B cell (primary cell): ENCODE measurements at regions not wholly inside any gene's neighbourhood (a gene's known extent, or its start where the extent isn't known, plus 50 kb on each side); places are given as distances from the start of the nearest gene placed in this dataset.

ENCODE experiments used
- ATAC-seq: fragments of 200-7000 bp; cut with Tn5 transposase; one replicate; pipeline ENCODE4 v1.10.0; 2021; ENCODE audit warnings: low read depth, mild to moderate bottlenecking, moderate number of reproducible peaks, moderate library complexity
- CTCF ChIA-PET: fragments of 350-600 bp; sonication (Branson Sonifier 250); formaldehyde crosslinking; loops from one replicate; lab custom pipeline; 2021; ENCODE audit warnings: antibody characterized with exemption, inconsistent platforms; lab: Charles Lee
- POLR2A ChIA-PET: fragments of 350-600 bp; sonication (Branson Sonifier 250); formaldehyde crosslinking; loops from one replicate; lab custom pipeline; 2021; ENCODE audit warnings: antibody characterized with exemption; lab: Charles Lee
- DNase-seq: peaks from one replicate; pipeline ENCODE4 v3.0.0; 2013
- H2AFZ ChIP-seq: 2 replicates; pipeline ENCODE4 v1.6.1; 2012; ENCODE audit warnings: mild to moderate bottlenecking, low read depth, low read length; ENCODE audit not compliant: insufficient read depth, poor library complexity, severe bottlenecking
- H3K27ac ChIP-seq, 2 donors: 1 replicate in 1 of 2; 2 replicates in 1 of 2; pipeline ENCODE4 v1.5.1; 2012 to 2013; ENCODE audit warnings: low read length in 2 of 2, mild to moderate bottlenecking in 2 of 2, moderate library complexity in 1 of 2
- H3K27me3 ChIP-seq, 4 experiments: fragments of 200-600 bp in 1 of 4; sonication (generic) in 1 of 4; replicated peaks in 1 of 4; 1 replicate in 2 of 4; 2 replicates in 2 of 4; pipeline versions ENCODE4 v1.6.1 to v1.7.0; 2013 to 2016; ENCODE audit warnings: low read length in 3 of 4, mild to moderate bottlenecking in 2 of 4, mixed read lengths in 1 of 4, moderate library complexity in 1 of 4; ENCODE audit not compliant: insufficient read depth in 4 of 4, control insufficient read depth in 3 of 4; ENCODE audit errors: control extremely low read depth in 1 of 4
- H3K36me3 ChIP-seq, 2 experiments: replicated peaks in 1 of 2; 1 replicate in 1 of 2; 2 replicates in 1 of 2; pipeline versions ENCODE4 v1.6.1 to v1.7.1; 2013; ENCODE audit warnings: low read length in 1 of 2; ENCODE audit not compliant: insufficient read depth in 2 of 2, control insufficient read depth in 1 of 2; ENCODE audit errors: control extremely low read depth in 1 of 2, extremely low read depth in 1 of 2
- H3K4me1 ChIP-seq, 2 donors: fragments of 200-600 bp in 1 of 2; sonication (generic) in 1 of 2; 1 replicate in 1 of 2; 2 replicates in 1 of 2; pipeline versions ENCODE4 v1.5.1 to v1.6.1; 2013 to 2017; ENCODE audit warnings: low read length in 2 of 2; ENCODE audit not compliant: control insufficient read depth in 2 of 2, insufficient read depth in 2 of 2
- H3K4me2 ChIP-seq: replicated peaks from 2 replicates; pipeline ENCODE3; 2012; ENCODE audit warnings: mild to moderate bottlenecking, low read depth, low read length; ENCODE audit not compliant: poor library complexity, severe bottlenecking
- H3K4me3 ChIP-seq, 5 experiments: fragments of 200-600 bp in 1 of 5; sonication (generic) in 1 of 5; 1 replicate in 3 of 5; 2 replicates in 2 of 5; pipeline versions ENCODE4 v1.5.1 to v1.7.0; 2011 to 2016; ENCODE audit warnings: low read length in 4 of 5, mild to moderate bottlenecking in 4 of 5, low read depth in 2 of 5, control low read depth in 1 of 5, moderate library complexity in 1 of 5; ENCODE audit not compliant: insufficient read depth in 1 of 5; ENCODE audit errors: control extremely low read depth in 1 of 5, extremely low read depth in 1 of 5
- H3K79me2 ChIP-seq: fragments of 200-600 bp; sonication (generic); one replicate; pipeline ENCODE4 v1.6.0; 2016; ENCODE audit warnings: low read length; ENCODE audit not compliant: control insufficient read depth, insufficient read depth
- H3K9ac ChIP-seq: fragments of 200-600 bp; sonication (generic); 2 replicates; pipeline ENCODE4 v1.6.1; 2017; ENCODE audit warnings: mild to moderate bottlenecking, low read length, moderate library complexity
- H3K9me3 ChIP-seq, 3 donors: one replicate each; pipeline versions ENCODE4 v1.6.1 to v1.7.1; 2013; ENCODE audit warnings: low read length in 2 of 3; ENCODE audit not compliant: control insufficient read depth in 2 of 3, insufficient read depth in 1 of 3; ENCODE audit errors: control extremely low read depth in 1 of 3
- H4K20me1 ChIP-seq: 2 replicates; pipeline ENCODE4 v1.6.0; 2012; ENCODE audit warnings: mild to moderate bottlenecking, low read length; ENCODE audit not compliant: insufficient read depth, control insufficient read depth, poor library complexity, severe bottlenecking
- H3K27ac Mint-ChIP-seq: one replicate; pipeline ENCODE4 v1.8.0; 2021; ENCODE audit warnings: mixed read lengths
- H3K27me3 Mint-ChIP-seq: one replicate; pipeline ENCODE4 v1.8.0; 2021; ENCODE audit warnings: mixed read lengths
- H3K4me1 Mint-ChIP-seq: one replicate; pipeline ENCODE4 v1.8.0; 2021; ENCODE audit warnings: mixed read lengths
- H3K4me3 Mint-ChIP-seq: one replicate; pipeline ENCODE4 v1.8.0; 2021; ENCODE audit warnings: mixed read lengths
- H3K9me3 Mint-ChIP-seq: one replicate; pipeline ENCODE4 v1.8.0; 2022; ENCODE audit warnings: mixed read lengths; ENCODE audit not compliant: insufficient read depth
- CTCF ChIP-seq: fragments of 200-600 bp; IDR thresholded peaks from one replicate; pipeline ENCODE4 v1.8.0; 2022; ENCODE audit warnings: antibody characterized with exemption, mild to moderate bottlenecking
- EZH2 ChIP-seq: IDR thresholded peaks from 2 replicates; pipeline ENCODE4 v1.6.1; 2012; ENCODE audit warnings: borderline replicate concordance, low read depth, mild to moderate bottlenecking, moderate library complexity, low read length; ENCODE audit not compliant: insufficient read depth, poor library complexity, severe bottlenecking
- WGBS: methylation state at CpG from one replicate; pipeline ENCODE4 v1.1.5; 2013; ENCODE audit warnings: missing lambda C conversion rate; ENCODE audit not compliant: insufficient coverage; 5-methylcytosine and 5-hydroxymethylcytosine counted together
- intact Hi-C: fragments of 100-400 bp; cut with micrococcal nuclease; formaldehyde crosslinking; loops from one replicate; pipeline ENCODE4 v1.10.0; 2022

GRCh38 chr10:44008270-44008916, 359.7 kb upstream of the ZNF32 start:
- WGBS = 92% methylated on average over 2 of the region's 10 CpGs
- H3K79me2 ChIP-seq = no peaks in the 10 kb centered on the region

GRCh38 chr10:44006771-44007170, 358.1 kb upstream of the ZNF32 start:
- ATAC-seq = no peak
- no CpG with 5 or more reads among the region's 1 CpG for WGBS
- Histone ChIP-seq H3K4me3 (no peak overlapping the region), H4K20me1 (no peaks in the 10 kb centered on the region), H3K4me1 (no peaks in the 10 kb centered on the region), H3K27ac (no peak overlapping the region), H2AFZ (no peak overlapping the region), H3K79me2 (no peaks in the 10 kb centered on the region), H3K36me3 (no peaks in the 10 kb centered on the region), H3K9ac (no peak overlapping the region), H3K4me2 (no peak overlapping the region), H3K27me3 (no peaks in the 10 kb centered on the region), H3K9me3 (peaks cover 0 to 19% (median 0%) of the 10 kb centered on the region in 3 donors)
- DNase-seq = no peak
- CTCF ChIA-PET = no interaction called here
- no peaks in the 10 kb centered on the region for H3K4me1 Mint-ChIP-seq
- POLR2A ChIA-PET = no interaction called here
- no peak overlapping the region for H3K27ac Mint-ChIP-seq
- intact Hi-C loops = no loop called here
- TF ChIP-seq EZH2 = no peak
- no peak for TF ChIP-seq CTCF
- no peaks in the 10 kb centered on the region for H3K27me3 Mint-ChIP-seq
- H3K4me3 Mint-ChIP-seq = no peak overlapping the region
- peaks cover 4% of the 10 kb centered on the region for H3K9me3 Mint-ChIP-seq

More at GRCh38 chr10:44008270-44008916, 359.7 kb upstream of the ZNF32 start:
- Histone ChIP-seq H3K4me2 (no peak overlapping the region), H2AFZ (no peak overlapping the region), H3K4me1 (no peaks in the 10 kb centered on the region), H3K9me3 (peaks cover 0 to 19% (median 0%) of the 10 kb centered on the region in 3 donors), H3K9ac (no peak overlapping the region), H4K20me1 (no peaks in the 10 kb centered on the region), H3K27ac (no peak overlapping the region), H3K4me3 (no peak overlapping the region), H3K36me3 (no peaks in the 10 kb centered on the region), H3K27me3 (no peaks in the 10 kb centered on the region)
- intact Hi-C loops = no loop called here
- H3K4me3 Mint-ChIP-seq = no peak overlapping the region
- POLR2A ChIA-PET = no interaction called here
- CTCF ChIA-PET = no interaction called here
- no peak overlapping the region for H3K27ac Mint-ChIP-seq
- TF ChIP-seq EZH2 (no peak), CTCF (no peak)
- peaks cover 4% of the 10 kb centered on the region for H3K9me3 Mint-ChIP-seq
- H3K4me1 Mint-ChIP-seq = no peaks in the 10 kb centered on the region
- DNase-seq (no peak), ATAC-seq (no peak)
- no peaks in the 10 kb centered on the region for H3K27me3 Mint-ChIP-seq
